ENCODE measurements at regions not wholly inside any gene's neighbourhood (a gene's known extent, or its start where the extent isn't known, plus 50 kb on each side); places are given as distances from the start of the nearest gene placed in this dataset.

DNA sequence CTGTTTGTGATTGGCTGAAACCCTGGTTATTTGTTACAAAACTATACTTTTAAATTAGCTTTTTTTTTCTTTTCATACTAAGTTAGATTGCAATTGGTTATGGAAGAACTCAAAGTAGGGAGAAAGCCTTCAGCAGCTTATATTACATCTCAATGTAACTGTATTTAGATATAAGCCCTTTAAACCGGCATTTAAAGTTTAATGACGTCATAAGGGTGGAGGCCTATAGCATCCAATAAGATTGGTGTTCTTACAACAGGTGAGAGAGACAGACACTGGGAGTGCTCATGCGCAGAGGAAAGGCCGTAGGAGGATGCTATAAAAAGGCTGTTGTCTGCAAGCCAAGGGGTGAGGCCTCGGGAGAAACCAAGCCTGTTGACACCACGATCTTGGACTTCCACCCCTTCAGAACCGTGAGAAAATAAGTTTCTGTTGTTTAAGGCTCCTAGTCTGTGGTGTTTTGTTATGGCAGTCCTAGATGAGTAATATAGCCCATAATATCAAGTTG lies 1198.8 kb upstream of the SPRY2 start:
- Histone ChIP-seq H4K20me1 (ENCODE audit: insufficient read depth) (no peaks in the 10 kb centered on the region), H3K4me2 (no peak overlapping the region)

DNA sequence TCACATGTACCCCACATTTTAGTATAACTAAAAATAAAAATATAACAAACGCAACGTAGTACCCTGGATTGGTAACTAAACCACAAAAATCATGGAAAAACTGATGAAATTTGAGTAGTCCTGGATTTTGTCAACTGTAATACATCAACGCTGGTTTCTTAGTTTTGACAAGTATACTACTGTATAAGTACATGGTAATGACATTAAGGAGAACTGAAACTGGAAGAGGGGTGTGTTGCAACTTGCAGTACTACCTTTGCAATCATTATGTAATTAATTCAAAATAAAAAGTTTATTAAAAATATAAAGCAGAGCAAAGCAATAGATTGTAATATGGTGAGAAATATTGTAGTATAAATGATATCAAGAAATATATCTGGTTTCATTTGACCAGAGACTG lies 1158.0 kb upstream of the SPRY2 start:
- TF ChIP-seq, protein P1, sequence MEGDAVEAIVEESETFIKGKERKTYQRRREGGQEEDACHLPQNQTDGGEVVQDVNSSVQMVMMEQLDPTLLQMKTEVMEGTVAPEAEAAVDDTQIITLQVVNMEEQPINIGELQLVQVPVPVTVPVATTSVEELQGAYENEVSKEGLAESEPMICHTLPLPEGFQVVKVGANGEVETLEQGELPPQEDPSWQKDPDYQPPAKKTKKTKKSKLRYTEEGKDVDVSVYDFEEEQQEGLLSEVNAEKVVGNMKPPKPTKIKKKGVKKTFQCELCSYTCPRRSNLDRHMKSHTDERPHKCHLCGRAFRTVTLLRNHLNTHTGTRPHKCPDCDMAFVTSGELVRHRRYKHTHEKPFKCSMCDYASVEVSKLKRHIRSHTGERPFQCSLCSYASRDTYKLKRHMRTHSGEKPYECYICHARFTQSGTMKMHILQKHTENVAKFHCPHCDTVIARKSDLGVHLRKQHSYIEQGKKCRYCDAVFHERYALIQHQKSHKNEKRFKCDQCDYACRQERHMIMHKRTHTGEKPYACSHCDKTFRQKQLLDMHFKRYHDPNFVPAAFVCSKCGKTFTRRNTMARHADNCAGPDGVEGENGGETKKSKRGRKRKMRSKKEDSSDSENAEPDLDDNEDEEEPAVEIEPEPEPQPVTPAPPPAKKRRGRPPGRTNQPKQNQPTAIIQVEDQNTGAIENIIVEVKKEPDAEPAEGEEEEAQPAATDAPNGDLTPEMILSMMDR (conservative IDR thresholded peaks at IDR 0.05; ENCODE audit: low read depth, low read length) = no peak
- Histone ChIP-seq H3K4me3 (IDR thresholded peaks at IDR 0.05; ENCODE audit: insufficient read depth, low read depth, low read length) (no peak overlapping the region), H3K79me2 (ENCODE audit: insufficient read depth, low read depth) (no peaks in the 10 kb centered on the region), H2AFZ (ENCODE audit: low read depth) (no peak overlapping the region), H3K36me3 (ENCODE audit: insufficient read depth) (no peaks in the 10 kb centered on the region), H3K4me2 (no peak overlapping the region), H3K4me1 (ENCODE audit: low read depth, poor library complexity, severe bottlenecking) (no peaks in the 10 kb centered on the region), H3K27ac (no peak overlapping the region), H3K27me3 (ENCODE audit: insufficient read depth, low read depth) (no peaks in the 10 kb centered on the region), H4K20me1 (ENCODE audit: insufficient read depth) (no peaks in the 10 kb centered on the region), H3K9ac (no peak overlapping the region)

More for the DNA sequence above, 1198.8 kb upstream of the SPRY2 start:
- Histone ChIP-seq H3K79me2 (ENCODE audit: insufficient read depth, low read depth) (no peaks in the 10 kb centered on the region), H3K36me3 (ENCODE audit: insufficient read depth) (no peaks in the 10 kb centered on the region), H3K27ac (no peak overlapping the region), H3K27me3 (ENCODE audit: insufficient read depth, low read depth) (no peaks in the 10 kb centered on the region), H2AFZ (ENCODE audit: low read depth) (no peak overlapping the region), H3K9ac (no peak overlapping the region), H3K4me3 (IDR thresholded peaks at IDR 0.05; ENCODE audit: insufficient read depth, low read depth, low read length) (no peak overlapping the region), H3K4me1 (ENCODE audit: low read depth, poor library complexity, severe bottlenecking) (no peaks in the 10 kb centered on the region)
- TF ChIP-seq, protein P1 (conservative IDR thresholded peaks at IDR 0.05; ENCODE audit: low read depth, low read length) = no peak

- Histone ChIP-seq H3K36me3 (ENCODE audit: insufficient read depth) (no peaks in the 10 kb centered on the region), H3K79me2 (ENCODE audit: insufficient read depth, low read depth) (no peaks in the 10 kb centered on the region), H3K27me3 (ENCODE audit: insufficient read depth, low read depth) (no peaks in the 10 kb centered on the region), H2AFZ (ENCODE audit: low read depth) (no peak overlapping the region), H3K27ac (no peak overlapping the region), H3K9ac (no peak overlapping the region), H3K4me2 (no peak overlapping the region), H3K4me3 (IDR thresholded peaks at IDR 0.05; ENCODE audit: insufficient read depth, low read depth, low read length) (no peak overlapping the region), H3K4me1 (ENCODE audit: low read depth, poor library complexity, severe bottlenecking) (no peaks in the 10 kb centered on the region), H4K20me1 (ENCODE audit: insufficient read depth) (no peaks in the 10 kb centered on the region)
- TF ChIP-seq, protein P1 (conservative IDR thresholded peaks at IDR 0.05; ENCODE audit: low read depth, low read length) = no peak
Measured at GRCh38 chr13:81493144-81493543, 1152.2 kb upstream of the SPRY2 start.

DNA sequence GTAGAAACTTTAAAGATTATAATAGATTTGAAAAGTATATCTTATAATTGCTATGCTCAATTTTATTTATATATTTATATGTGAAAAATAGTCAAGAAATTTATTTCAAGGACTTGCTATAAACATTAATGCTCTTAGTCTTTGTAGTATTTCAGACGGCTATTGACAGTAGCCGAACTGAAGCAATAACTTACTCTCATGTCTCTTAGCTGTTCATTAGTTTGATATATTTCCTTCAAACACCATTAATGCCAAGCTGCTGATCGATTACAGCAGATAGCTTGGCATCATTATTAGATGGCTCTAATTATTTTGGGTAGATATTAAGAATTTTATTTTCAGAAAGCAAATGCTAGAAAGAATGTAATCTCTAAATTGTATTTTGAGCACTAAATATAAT lies 1151.5 kb upstream of the SPRY2 start:
- no peaks in the 10 kb centered on the region for H3K79me2 ChIP-seq (ENCODE audit: insufficient read depth, low read depth)
- H3K4me2 ChIP-seq = no peak overlapping the region
- H3K4me3 ChIP-seq (IDR thresholded peaks at IDR 0.05; ENCODE audit: insufficient read depth, low read depth, low read length) = no peak overlapping the region
- H2AFZ ChIP-seq (ENCODE audit: low read depth) = no peak overlapping the region
- H3K27ac ChIP-seq = no peak overlapping the region
- TF ChIP-seq, protein P1 (conservative IDR thresholded peaks at IDR 0.05; ENCODE audit: low read depth, low read length) = no peak
- no peaks in the 10 kb centered on the region for H3K4me1 ChIP-seq (ENCODE audit: low read depth, poor library complexity, severe bottlenecking)
- H3K9ac ChIP-seq = no peak overlapping the region
- no peaks in the 10 kb centered on the region for H4K20me1 ChIP-seq (ENCODE audit: insufficient read depth)
- H3K27me3 ChIP-seq (ENCODE audit: insufficient read depth, low read depth) = no peaks in the 10 kb centered on the region
- no peaks in the 10 kb centered on the region for H3K36me3 ChIP-seq (ENCODE audit: insufficient read depth)

Measured in KMS-11 (cell line).